Coronary artery (tissue), 2 donors: ENCODE measurements at regions not wholly inside any gene's neighbourhood (a gene's known extent, or its start where the extent isn't known, plus 50 kb on each side); places are given as distances from the start of the nearest gene placed in this dataset.

ENCODE experiments used
- DNase-seq: peaks from one replicate; pipeline ENCODE4 v3.0.0-alpha.2; 2017; ENCODE audit warnings: low spot score
- H3K27ac ChIP-seq, 2 donors: fragments of 200-600 bp; sonication (generic); one replicate each; pipeline ENCODE4 v1.5.1; 2016 to 2019
- H3K4me3 ChIP-seq: fragments of 200-600 bp; sonication (generic); 2 replicates; pipeline ENCODE4 v1.5.1; 2016; ENCODE audit warnings: mild to moderate bottlenecking, moderate library complexity
- CTCF ChIP-seq: fragments of 200-600 bp; sonication (generic); IDR thresholded peaks from one replicate; pipeline ENCODE4 v1.5.1; 2019; ENCODE audit warnings: antibody characterized with exemption

DNA sequence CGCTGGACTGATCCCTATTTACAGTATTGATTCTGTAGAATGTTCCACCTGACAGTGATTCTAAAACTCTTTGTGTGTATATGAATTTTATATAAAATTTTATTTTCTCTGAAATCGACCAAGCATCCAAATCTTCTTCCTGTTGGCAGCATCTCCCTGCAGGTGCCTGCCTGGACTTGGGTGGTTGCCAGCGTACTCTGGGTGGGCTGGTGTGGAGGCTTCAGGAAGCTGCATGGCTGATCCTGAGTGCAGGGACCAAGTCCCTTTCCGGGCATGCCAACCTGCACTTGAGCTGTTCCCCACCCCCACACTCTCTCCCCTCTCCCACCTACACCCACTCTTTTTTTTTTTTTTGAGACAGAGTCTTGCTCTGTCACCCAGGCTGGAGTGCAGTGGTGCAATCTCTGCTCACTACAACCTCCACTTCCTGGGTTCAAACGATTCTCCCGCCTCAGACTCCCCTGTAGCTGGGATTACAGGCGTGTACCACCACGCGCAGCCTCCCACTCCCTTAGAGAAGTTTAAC lies 53.2 kb upstream of the ALKAL2 start:
- no peak for TF ChIP-seq CTCF
- H3K4me3 ChIP-seq = no peak overlapping the region
- H3K27ac ChIP-seq = no peak overlapping the region
- DNase-seq = no peak
